HepG2 (cell line): ENCODE measurements at regions not wholly inside any gene's neighbourhood (a gene's known extent, or its start where the extent isn't known, plus 50 kb on each side); places are given as distances from the start of the nearest gene placed in this dataset.

Experiments used
- ATRX ChIP-seq: sonication (generic); formaldehyde crosslinking; IDR thresholded peaks from 2 replicates; pipeline ENCODE4 v1.4.0; 2020; ENCODE audit warnings: missing genetic modification reagents, borderline replicate concordance
- CENPBD1 ChIP-seq: sonication (generic); formaldehyde crosslinking; IDR thresholded peaks from 2 replicates; pipeline ENCODE4 v1.8.0; 2022; ENCODE audit warnings: missing genetic modification reagents, low read depth, mild to moderate bottlenecking, borderline replicate concordance
- FOSL2 ChIP-seq: sonication (generic); formaldehyde crosslinking; IDR thresholded peaks from 2 replicates; pipeline ENCODE4 v1.4.0; 2020; ENCODE audit warnings: missing genetic modification reagents
- FOXO1 ChIP-seq: sonication (generic); formaldehyde crosslinking; IDR thresholded peaks from 2 replicates; pipeline ENCODE4 v1.4.0; 2020; ENCODE audit warnings: missing genetic modification reagents
- HES4 ChIP-seq: sonication (generic); formaldehyde crosslinking; IDR thresholded peaks from 2 replicates; pipeline ENCODE4 v1.9.0; 2021; ENCODE audit warnings: mild to moderate bottlenecking, missing genetic modification reagents, borderline replicate concordance
- HNRNPL ChIP-seq: fragments of 200-400 bp; formaldehyde crosslinking; IDR thresholded peaks from 2 replicates; pipeline ENCODE4 v1.6.1; 2017; ENCODE audit warnings: mild to moderate bottlenecking, low read depth, low read length
- HOMEZ ChIP-seq: IDR thresholded peaks from 2 replicates; pipeline ENCODE4 v1.6.1; 2016; ENCODE audit warnings: low read depth
- HOXA9 ChIP-seq: sonication (generic); formaldehyde crosslinking; IDR thresholded peaks from 2 replicates; pipeline ENCODE4 v1.8.1; 2022; ENCODE audit warnings: missing genetic modification reagents, mild to moderate bottlenecking, moderate library complexity, borderline replicate concordance
- MAFG ChIP-seq: sonication (generic); formaldehyde crosslinking; IDR thresholded peaks from 2 replicates; pipeline ENCODE4 v1.5.1; 2020; ENCODE audit warnings: mild to moderate bottlenecking, missing genetic modification reagents
- RBM22 ChIP-seq: fragments of 200-400 bp; formaldehyde crosslinking; optimal IDR thresholded peaks from 2 replicates; pipeline ENCODE3; 2017; ENCODE audit warnings: mild to moderate bottlenecking, low read length, moderate library complexity
- RCOR2 ChIP-seq: IDR thresholded peaks from 2 replicates; pipeline ENCODE4 v1.6.1; 2016; ENCODE audit warnings: missing biosample characterization, missing genetic modification reagents
- RXRB ChIP-seq: IDR thresholded peaks from 2 replicates; pipeline ENCODE4 v1.6.1; 2016; ENCODE audit warnings: borderline replicate concordance, missing genetic modification reagents, missing compliant biosample characterization
- SATB2 ChIP-seq: sonication (generic); formaldehyde crosslinking; IDR thresholded peaks from 2 replicates; pipeline ENCODE4 v1.5.0; 2020; ENCODE audit warnings: missing genetic modification reagents
- SNAPC2 ChIP-seq: sonication (generic); formaldehyde crosslinking; IDR thresholded peaks from 2 replicates; pipeline ENCODE4 v1.8.1; 2022; ENCODE audit warnings: mild to moderate bottlenecking, missing genetic modification reagents
- SOX5 ChIP-seq: IDR thresholded peaks from 2 replicates; pipeline ENCODE4 v1.6.1; 2016; ENCODE audit warnings: borderline replicate concordance
- TFDP2 ChIP-seq: sonication (generic); formaldehyde crosslinking; IDR thresholded peaks from 2 replicates; pipeline ENCODE4 v1.4.0; 2020; ENCODE audit warnings: missing genetic modification reagents
- THYN1 ChIP-seq: sonication (generic); formaldehyde crosslinking; IDR thresholded peaks from 2 replicates; pipeline ENCODE4 v1.8.1; 2023; ENCODE audit warnings: low read depth, mild to moderate bottlenecking, moderate library complexity, missing genetic modification reagents, borderline replicate concordance
- TRIM24 ChIP-seq: sonication (generic); formaldehyde crosslinking; IDR thresholded peaks from 2 replicates; pipeline ENCODE4 v1.8.0; 2022; ENCODE audit warnings: mild to moderate bottlenecking, missing genetic modification reagents
- ZGPAT ChIP-seq: IDR thresholded peaks from 2 replicates; pipeline ENCODE4 v1.6.1; 2016; ENCODE audit warnings: mild to moderate bottlenecking
- ZNF17 ChIP-seq: sonication (generic); formaldehyde crosslinking; IDR thresholded peaks from 2 replicates; pipeline ENCODE4 v1.5.0; 2020; ENCODE audit warnings: mild to moderate bottlenecking, missing genetic modification reagents
- ZNF224 ChIP-seq: sonication (generic); formaldehyde crosslinking; IDR thresholded peaks from 2 replicates; pipeline ENCODE4 v1.5.0; 2020; ENCODE audit warnings: mild to moderate bottlenecking, missing genetic modification reagents
- ZNF383 ChIP-seq: sonication (generic); formaldehyde crosslinking; IDR thresholded peaks from 2 replicates; pipeline ENCODE4 v1.4.0; 2020; ENCODE audit warnings: missing genetic modification reagents, mild to moderate bottlenecking, borderline replicate concordance
- ZNF605 ChIP-seq: sonication (generic); formaldehyde crosslinking; IDR thresholded peaks from 2 replicates; pipeline ENCODE4 v1.8.0; 2022; ENCODE audit warnings: mild to moderate bottlenecking, missing genetic modification reagents
- ZNF740 ChIP-seq: sonication (generic); formaldehyde crosslinking; IDR thresholded peaks from 2 replicates; pipeline ENCODE4 v1.4.0; 2020; ENCODE audit warnings: missing genetic modification reagents

GRCh38 chr2:200219309-200220113, 87.0 kb upstream of the SPATS2L start (continued):
- TF ChIP-seq TRIM24 (CRISPR knock-in tag) (no peak), THYN1 (CRISPR knock-in tag) (no peak), SOX5 (CRISPR knock-in tag) (0 out of 2 replicates have a peak, but pooled peaks have one; percentile 33), ATRX (CRISPR knock-in tag) (no peak), RXRB (CRISPR knock-in tag) (peak; percentile 41; the same call in 1 of the 2 replicates), HES4 (CRISPR knock-in tag) (no peak), FOSL2 (CRISPR knock-in tag) (peak; percentile 46; the same call in 1 of the 2 replicates), HNRNPL (no peak), ZNF17 (CRISPR knock-in tag) (no peak), HOXA9 (no peak), TFDP2 (CRISPR knock-in tag) (no peak), HOMEZ (CRISPR knock-in tag) (0 out of 2 replicates have a peak, but pooled peaks have one; percentile 49), ZNF605 (CRISPR knock-in tag) (no peak), RBM22 (no peak), FOXO1 (CRISPR knock-in tag) (no peak), ZNF224 (no peak), ZNF740 (CRISPR knock-in tag) (no peak), RCOR2 (peak; percentile 61), ZGPAT (CRISPR knock-in tag) (peak; percentile 31; the same call in 1 of the 2 replicates), CENPBD1 (CRISPR knock-in tag) (no peak), SATB2 (0 out of 2 replicates have a peak, but pooled peaks have one; percentile 43), SNAPC2 (CRISPR knock-in tag) (no peak), MAFG (CRISPR knock-in tag) (peak; percentile 90), ZNF383 (CRISPR knock-in tag) (no peak)
